ENCODE measurements at regions not wholly inside any gene's neighbourhood (a gene's known extent, or its start where the extent isn't known, plus 50 kb on each side); places are given as distances from the start of the nearest gene placed in this dataset.
"Not testable (repeated sequence)": the region's sequence is repeated elsewhere in the genome, so short reads cannot be mapped to it uniquely, and the experiment has no call there.

DNA sequence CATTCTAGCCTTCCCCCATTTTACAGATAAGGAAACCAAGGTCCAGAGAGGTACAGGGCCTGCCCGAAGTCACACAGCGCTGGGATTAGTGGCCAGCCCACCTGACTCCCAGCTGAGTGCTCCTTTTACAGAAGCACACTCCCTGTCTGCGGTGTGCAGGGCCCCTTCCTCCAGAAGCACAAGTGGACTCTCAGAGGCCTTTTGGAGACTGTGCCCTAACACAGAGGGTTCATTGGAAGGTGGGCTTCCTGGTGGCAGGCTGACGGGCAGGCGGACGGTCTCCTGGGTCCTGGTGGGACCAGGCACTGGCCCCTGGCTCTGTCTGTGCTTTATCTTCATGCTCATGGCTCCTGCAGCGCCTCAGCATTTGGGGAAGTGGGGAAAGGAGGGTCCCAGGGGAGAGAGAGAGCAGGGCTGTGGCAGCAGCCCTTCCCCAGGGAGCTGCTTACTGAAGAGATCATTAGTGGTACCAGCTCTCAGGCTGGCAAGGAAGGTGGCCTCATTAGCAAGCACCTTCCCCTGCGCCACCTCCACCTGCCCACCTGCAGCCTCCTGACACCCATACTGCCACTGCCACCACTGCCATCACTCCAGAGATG, 83.1 kb upstream of the GOLGA6L4 start:
- not testable (repeated sequence) for DNase-seq

DNA sequence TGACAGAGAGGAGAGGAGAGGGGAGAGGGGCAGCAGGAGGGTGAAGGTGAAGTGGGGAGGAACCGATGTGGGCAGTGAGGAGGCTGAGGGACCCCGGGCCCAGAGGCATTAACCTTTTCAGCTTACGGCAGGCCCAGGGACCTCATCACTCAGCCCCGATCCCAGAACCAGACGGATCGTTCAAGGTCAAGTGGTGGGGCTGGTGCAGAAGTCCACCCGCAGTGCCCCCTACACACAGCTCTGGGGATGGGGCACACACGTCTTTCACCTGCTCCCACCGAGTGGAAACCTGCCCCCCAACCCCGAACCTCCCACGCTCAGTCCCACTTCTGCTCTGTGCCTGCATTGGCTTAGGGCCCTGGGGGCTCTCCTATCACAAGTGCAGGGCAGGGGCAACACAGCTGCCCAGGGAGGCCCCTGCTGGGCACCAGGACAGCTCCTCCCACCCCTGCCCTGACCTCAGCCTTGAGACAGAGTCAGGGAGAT, 81.9 kb upstream of the GOLGA6L4 start:
- DNase-seq, result not testable (repeated sequence)

DNA sequence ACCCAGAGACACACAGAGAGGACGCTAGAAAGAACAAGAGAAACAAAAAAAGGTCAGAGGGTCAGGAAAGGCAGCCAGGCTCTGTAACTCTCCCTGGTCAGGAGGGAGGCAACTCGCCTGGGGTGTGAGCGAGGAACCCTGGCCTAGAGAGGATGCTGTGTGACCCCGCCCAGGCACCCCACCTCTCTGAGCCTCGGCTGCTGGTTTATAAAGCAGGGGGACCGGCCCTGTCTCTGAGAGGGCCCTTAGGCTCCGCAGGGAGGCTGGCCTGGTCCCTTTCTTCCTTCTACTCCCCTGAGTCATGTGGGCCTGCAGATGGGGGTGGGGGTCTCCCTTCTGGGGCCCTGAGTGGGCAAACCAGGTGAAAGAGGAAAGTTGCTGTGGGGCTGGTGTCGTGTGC, 81.3 kb upstream of the GOLGA6L4 start:
- DNase-seq, result not testable (repeated sequence)

DNA sequence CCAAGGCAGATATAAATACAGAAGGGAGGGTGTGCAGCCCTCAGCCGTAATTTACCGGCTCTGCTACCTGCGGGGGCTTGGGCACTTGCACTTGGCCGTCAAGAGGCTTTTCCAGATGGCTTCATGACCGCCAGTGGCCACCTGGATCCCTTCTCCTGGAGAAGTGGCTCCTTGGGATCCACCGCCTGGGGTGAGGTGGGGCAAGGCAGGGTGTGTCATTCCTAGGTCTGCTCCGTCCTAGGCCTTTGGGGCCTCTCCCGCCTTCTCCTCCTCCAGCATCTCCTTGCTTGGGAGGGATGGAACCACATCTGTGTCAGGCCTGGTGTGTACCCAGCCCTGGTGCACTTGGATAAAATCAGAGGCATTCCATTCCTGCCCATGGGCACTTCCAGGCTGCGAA, 80.8 kb upstream of the GOLGA6L4 start:
- not testable (repeated sequence) for DNase-seq

DNA sequence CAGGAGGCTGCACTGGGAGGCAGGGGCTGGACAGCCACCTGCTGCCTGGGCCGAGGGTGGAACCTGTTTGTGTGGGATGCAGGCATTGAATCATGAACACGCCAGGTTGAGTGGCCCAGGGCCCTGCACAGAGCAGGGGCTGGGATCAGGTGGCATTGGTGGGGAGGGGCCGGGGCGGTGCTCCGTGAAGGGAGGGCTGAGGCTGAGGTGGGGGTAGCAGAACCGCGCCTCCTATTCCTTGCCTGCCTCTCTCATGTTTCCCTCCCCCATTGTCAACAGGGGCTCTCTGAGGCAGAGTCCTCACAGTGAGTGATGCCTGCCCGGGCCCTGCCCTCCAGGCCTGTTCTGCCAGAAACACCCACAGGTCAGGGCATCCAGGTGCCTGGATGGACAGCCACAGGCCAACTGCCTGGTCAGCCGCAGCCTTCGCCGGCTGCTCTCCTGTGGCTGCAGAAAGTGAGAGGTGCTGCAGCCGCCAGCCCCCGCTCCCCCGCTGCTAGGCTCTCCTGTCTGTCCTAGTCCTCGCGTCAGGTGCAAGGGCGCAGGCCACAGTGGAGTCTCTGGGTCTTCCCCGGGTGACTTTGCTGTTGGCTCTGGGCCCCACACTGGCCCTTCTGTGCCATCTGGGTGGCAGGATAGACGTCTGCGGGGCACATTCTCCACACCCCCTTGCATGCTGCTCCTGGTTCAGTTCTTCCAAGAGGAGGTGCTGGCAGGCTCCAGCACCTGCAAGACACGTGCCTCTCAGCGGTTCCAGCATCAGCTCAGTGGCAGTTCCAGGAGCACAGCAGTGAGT, 79.6 kb upstream of the GOLGA6L4 start:
- not testable (repeated sequence) for DNase-seq

DNA sequence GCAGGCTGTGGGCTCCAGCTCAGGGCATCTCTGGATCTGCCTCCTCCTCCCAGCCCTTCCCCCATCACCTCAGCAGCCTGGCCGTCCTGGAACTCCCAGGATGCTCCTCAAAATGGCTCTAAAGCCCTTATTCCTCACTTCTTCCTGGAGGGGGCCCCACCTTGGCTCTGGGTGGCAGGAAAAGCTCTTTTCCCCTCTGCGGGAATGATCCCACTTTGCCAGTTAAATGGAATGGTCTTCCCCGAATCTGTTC, 79.1 kb upstream of the GOLGA6L4 start:
- not testable (repeated sequence) for DNase-seq

DNA sequence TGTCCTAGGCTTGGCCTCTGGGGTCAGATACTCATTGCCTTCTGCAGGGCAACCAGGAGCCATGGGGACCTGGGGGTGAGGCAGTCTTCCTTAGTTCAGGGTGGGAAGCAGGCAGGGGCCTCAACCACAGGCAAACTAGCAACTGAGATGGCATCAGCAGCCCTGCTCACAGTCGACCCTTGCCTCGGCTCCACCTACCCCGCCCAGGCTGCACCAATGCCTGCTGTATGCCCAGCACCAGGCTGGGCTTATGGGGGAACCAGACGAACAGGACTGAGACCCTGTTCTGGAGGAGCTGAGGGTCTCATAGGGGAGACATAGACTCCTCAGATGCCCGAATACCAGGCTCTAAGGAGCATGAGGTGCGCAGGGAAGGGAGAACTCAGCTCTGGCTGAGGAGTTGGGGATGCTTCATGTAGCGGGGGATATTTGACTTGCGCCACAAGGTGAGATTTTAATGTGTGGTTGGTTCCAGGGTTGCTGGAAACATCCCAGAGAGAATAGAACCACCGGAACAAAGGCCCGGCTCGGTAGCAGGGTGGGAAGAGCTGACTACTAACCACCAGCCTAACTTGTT, 78.4 kb upstream of the GOLGA6L4 start:
- not testable (repeated sequence) for DNase-seq

DNA sequence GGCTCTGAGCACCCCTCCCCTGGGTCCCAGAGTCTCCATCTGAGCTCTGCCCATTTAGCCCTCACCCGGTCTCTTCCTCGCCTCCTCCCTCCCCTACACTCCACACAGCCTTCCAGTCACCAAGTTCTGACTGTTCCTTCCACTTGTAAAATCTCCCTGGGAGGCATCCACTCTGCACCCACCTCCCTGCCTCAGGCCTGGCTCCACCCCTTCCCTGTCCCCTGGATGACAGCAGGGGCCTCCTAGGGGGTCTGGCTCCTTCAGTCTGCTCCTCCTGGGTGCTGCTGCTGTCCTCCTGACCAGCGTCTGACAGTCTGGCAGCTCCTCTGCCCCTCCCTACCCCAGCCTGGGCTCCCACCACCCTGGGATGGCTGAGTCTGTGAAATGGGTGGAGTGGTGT, 77.7 kb upstream of the GOLGA6L4 start:
- not testable (repeated sequence) for DNase-seq

DNA sequence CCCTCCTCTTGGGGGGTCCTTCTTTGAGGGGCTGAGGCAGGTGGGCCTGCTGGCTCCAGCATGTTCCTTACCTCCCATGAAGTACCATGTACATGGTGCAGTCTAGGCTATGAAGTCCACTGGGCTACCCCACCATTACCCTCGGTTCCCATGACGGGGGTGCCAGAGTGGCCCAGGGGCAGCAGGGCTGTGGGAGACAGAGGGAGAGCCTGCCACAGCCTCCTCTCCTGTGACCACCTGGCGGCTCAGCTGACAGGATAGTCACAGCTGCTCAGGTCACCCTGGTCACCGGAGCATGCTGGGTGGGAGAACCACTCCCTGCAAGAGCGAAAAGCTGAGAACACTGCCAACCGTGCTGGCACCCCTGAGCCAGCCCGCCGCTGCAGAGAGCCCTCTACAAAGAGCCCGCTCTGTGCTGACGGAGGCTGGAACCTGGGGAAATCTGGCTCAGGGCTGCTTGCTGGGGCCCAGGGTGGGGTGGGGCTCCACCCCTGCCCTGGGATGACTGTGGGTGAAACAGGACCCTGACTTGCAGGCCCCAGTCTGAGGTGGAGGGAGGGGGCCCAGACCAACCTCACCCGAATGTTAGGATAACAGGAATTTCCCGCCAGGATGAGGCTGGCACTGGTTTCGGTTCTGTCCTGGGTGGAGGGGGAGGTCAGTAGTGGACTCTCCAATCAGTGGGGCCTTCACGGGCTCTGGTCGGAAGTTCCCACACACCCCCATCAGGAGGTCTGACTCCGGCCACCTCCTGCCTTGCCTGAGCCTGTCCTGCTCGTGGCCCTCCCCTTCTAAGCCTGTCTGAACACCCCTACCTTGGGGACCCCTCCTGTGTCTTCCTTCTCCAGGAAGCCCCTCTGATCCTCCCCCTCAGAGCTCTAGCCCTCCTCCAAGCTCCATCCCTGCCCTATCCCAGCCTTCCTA, 76.0 kb upstream of the GOLGA6L4 start:
- not testable (repeated sequence) for DNase-seq

DNA sequence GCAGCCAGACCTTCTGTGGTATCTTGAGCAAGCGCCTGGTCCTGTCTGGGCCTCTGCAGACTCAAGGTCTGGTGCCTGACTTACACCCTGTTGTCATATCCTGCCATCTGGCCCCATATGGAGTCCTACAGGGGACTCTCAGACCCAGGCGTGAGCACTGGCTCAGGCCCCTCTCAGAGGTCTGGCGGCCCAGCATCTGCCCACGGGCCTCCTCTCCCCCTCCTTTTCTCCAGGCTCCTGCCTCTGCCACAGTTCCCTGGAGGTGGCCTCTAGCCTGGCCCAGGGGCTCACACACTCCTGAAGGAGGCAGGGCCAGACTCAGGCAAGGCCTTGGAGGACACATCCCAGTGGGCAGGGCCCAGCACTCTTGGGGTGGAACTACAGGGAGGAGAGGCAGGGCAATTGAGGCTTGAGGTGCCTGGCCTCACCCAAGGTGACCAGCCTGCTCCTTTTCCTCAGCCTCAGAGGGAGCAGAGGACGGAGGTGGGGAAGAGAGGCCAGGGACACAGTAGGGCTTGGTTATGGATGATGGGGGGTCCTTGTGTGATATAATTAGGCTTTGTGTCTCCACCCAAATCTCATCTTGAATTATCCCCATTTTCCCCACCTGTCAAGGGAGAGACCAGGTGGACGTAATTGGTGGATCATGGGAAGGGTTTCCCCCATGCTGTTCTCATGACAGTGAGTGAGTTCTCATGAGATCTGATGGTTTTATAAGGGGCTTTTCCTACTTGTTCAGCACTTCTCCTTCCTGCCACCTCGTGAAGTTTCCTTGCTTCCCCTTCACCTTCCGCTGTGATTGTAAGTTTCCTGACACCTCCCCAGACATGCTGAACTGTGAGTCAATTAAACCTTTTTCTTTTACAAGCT, 70.9 kb upstream of the GOLGA6L4 start:
- not testable (repeated sequence) for DNase-seq

DNA sequence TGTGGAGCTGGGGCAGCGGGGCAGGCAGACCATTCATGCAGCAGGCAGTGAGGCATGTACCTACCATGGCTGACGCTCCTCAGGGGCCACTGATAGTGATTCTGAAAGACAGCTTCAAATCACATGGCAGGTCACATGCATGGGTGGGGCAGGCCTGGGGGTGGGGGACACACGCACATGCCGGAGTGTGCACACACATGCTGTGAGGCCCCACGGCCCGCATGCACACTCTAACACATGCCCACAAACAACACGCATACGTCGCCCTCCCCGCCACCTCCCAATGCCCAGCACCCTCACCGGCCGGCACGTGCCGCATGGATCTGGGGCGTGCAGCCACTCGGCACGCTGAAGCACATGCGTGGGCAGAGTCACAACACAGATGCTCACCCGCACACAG, 65.5 kb upstream of the GOLGA6L4 start:
- DNase-seq, result not testable (repeated sequence)

DNA sequence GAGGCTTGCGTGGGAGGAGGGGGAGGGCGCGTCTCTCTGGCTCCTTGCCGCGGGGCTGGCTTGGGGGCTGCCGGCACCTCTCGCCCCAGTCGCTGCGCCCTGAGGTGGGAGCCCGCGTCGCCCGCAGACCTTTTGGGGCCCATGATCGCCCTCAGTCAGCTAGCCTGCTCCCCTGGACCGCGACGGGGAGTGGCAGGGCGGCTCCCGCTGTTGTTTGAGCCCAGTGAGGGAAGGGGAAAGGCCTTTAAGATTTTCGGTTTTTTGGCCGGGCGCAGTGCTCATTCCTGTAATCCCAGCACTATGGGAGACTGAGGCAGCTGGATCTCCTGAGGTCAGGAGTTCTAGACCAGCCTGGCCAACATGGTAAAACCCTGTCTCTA, 62.4 kb upstream of the GOLGA6L4 start:
- DNase-seq, result not testable (repeated sequence)
